Dermis blood vessel endothelial cell (primary cell): ENCODE measurements at regions not wholly inside any gene's neighbourhood (a gene's known extent, or its start where the extent isn't known, plus 50 kb on each side); places are given as distances from the start of the nearest gene placed in this dataset.

Source experiments
- DNase-seq: peaks from one replicate; pipeline ENCODE4 v3.0.0; 2010

DNA sequence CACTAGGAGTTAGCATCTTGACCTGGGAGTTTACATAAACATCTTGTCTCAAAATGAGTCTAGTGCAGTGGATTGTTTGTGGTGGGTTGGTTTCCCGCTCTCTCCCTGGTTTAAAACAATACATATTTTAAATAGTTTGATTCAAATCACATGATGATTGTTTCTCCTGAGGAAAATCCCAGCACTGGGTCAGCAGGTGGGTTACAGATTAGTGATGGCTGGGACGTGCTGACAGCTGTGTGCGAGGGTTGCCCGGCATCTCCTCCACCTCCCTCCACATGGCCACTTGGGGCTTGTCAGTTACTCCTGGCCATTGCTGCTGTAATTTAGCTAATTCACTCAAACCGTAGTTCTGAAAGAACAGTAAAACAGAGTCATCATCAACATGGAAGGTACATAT is 306.4 kb upstream of the CITED2 start:
- no peak for DNase-seq

DNA sequence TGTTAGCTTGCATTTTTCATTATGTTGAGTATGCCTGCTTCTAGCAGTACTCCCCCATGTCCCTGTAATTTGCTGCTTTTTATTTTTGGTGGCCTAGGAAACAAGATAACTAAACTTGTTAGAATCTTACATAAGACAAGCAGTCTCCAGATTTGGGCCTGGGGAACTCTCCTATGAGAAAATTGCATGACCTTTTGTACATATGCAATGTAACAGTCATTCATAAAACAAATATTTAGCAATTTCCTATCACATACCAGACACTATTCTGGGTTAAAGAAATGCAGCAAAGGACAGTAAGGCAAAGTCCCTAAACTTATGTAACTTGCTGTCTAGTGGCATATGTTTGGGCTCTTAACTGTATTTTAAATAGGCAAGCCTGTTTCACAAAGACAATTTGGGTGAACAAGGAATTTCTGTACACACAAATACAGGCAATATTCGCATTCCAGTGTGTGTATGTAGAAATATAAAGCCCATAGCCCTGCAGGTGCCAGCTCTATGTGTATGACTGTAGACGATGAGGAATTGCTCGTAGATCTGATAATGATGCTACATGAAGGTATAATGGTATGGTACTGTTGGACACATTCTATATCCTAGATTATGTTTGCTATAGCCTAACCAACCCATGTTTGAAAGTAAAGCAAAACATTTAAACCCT is 305.2 kb upstream of the CITED2 start:
- DNase-seq, result peak; percentile 25

DNA sequence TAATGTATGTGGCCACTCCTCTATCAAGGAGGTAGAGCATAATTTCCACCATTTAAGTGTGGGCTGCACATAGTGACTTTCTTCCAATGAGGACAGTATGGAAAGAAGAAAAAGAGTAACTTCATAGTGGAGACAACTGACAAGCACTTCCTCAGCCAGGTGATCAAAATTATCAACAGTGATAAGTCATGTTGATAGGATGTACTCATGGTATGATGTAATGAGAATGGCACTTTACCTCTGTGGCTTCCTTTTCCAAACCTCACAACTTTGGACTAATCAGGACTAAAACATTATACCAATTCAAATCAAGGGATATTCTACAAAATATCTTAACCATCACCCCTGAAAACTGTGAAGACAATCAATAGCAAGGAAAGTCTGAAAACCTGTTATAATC is 302.3 kb upstream of the CITED2 start:
- DNase-seq, result no peak

DNA sequence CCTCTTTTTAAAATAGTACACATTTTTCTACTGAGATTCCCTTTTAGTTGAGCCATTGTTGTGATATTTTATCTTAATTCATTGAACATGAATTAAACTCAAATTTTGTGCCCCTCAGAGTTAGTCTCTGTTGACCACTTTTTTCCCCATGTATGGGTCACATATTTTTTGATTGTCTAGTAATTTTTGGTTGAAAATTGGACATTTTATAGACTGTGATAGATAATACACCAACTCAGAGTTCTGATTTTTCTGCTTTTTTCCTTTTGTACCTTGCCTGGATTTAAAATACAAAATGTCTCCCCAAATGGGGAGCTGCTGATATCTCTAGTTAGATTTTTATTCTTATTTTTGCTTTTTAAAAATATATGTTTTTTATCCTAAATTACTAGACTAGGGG is 291.8 kb upstream of the CITED2 start:
- no peak for DNase-seq

DNA sequence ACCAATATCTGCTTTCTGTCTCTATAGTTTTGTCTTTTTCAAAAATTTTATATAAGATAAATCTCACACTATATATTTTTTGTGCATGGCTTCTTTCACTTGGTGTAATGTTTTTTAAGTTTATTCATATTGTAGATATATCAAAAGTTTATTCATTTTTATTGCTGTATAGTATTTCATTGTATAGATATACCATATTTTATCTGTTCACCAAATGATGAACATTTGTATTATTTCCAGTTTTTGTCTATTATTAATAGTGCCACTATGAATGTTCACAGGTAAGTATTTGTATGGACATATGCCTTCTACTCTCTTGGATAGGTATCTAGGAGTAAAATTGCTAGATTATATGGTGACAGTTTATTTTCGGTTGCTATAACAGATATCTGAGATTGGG is 289.5 kb upstream of the CITED2 start:
- no peak for DNase-seq

DNA sequence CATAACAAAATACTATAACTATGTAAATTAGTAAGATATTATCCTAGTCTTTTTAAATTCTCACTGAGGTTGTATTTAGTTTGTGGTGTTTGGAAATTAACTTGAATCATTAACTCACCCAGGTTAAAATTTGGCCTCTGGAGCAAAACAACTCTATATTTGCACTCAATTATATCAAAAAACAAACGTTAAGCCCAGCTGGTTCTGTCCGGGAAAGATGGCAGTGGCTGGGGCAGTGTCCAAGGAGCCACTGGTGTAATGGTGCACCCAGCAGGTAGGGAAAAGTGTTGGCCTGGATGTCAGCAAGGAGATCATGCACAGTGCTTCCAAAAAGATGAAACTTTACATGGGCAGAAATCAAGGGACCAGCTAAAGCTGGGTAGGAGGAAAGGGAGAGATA is 285.3 kb upstream of the CITED2 start:
- DNase-seq, result no peak

DNA sequence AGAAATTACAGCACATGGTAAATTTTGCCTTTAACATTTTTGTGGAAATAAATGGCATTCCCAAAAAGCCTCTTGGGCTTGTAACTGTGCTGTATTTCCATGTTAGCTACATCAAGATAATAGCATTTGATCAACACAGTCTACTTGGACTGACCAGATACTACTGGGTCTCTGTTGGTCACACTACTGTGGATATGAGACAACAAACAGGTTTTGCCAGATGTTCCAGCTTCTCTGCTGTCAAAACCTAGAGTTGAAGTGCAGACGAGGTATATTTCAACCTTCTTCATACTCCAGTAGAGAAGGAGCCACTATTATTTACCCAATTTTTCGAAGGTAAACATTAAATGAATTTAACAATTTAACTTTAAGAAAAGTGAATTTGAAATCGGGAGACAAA is 284.7 kb upstream of the CITED2 start:
- no peak for DNase-seq

DNA sequence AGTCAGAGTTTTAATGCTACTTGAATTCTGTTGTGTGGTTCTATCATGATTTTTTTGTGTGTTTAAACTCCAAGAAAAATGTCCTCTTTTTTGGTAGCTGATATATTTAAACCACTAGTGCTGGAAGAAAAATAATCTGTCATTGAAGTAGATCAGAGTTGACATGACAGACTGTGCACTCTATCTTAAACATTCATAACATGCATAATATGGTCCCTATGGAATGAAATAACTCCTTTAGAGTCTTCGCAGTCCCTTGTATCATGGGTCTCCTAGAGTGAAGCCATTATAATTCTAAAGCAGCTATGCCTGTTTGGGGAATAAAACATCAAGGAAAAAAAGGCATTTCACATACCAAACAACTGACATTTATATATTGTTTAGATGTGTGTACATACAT is 282.7 kb upstream of the CITED2 start:
- no peak for DNase-seq

DNA sequence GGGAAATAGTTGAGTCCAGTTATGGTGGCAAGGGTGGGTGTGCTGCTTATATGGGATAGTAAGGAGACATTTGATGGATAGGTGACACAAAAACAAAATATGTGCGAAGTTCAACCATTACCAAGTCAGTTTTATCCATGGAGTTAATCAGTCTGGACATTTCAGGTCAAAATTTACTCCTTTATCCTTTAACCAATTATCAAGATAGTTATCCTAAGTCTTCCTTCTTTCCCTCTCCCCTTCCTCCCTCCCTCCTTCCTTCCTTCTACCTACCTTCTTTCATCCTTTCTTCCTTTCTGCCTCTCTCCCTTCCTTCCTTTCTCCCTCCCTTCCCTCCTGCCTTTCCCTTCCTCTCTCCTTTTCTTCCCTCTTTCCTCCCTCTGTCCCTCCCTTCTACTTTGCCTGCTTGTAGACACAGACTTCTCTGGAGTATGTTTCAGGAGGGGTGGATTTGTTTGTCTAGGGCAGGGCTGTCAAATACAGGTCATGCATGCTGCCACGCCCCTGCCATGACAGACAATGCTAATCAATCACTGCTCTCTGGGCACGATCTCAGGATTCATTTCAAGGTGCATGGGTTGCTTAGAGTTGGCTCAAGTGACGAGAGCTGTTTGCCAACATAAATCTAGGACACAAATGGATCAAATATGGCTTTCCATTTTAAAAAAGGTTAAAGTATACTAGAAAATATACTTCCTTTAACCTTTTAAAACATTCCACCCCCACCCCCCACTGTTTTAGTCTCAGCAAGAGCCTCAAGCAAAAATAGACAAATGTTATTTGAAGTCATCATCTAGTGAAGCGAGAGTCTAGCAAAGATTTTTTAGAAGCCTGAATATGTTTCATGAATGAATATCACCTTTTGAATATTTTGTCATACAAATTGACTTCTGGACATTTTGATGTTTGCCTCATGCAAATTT is 281.6 kb upstream of the CITED2 start:
- no peak for DNase-seq

DNA sequence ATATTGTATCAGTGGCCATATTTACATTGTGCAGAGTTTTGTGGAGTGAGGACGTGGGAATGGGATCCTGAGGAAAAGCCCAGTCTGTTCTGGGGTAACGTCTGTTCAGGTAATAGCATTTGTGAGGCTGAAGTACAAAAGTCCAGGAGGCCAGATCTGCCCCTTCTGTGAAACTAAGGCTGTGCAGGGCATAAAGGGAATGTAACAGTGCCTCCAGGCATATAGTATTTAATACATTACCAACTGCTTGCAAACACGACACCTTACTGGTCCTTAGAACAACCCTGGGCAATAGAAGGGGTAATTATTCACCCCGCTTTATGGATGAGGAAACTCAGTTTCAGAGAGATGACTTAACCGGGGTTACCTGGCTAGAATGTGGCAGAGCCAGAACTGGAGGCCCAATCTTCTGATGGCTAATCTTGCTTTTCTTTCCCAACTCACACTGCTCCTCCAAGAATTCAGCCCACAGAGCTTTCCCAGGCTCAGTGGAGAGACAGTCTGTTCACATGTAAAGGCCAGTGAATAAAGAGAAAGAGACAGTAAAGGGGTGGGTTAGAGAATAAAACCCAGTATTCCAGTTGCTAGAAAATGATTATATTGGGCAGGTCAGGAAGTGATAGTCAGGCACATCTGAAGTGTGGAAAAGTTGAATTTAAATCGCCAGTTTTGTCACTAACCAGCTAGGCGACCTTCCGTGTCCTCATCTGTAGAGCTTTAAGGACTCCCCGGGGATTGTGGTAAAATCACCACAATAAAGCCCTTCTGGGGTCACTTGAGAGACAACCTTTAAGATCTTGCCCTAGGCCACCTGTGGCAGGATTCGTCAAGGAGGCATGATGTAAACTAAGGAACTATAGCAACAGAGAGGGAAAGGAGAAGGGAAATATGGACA is 280.7 kb upstream of the CITED2 start:
- no peak for DNase-seq

DNA sequence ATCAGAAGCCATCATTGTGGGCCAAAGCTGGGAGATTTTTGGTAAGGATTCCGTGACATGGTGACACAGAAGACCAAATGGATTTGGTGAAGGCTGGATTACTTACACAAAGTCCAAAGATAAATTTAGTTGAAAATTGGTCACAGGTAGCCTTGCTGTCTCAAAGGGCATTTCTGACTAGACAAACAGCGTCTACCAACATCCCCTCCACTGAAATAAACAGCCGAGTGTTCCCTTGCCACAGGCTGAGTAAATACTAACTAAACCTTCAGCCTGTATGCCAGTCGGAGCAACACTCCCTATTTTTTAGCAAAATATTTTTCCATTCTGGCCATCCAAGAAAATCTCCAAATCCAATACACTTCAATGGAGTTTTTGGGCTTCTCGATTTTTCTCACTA is 279.9 kb upstream of the CITED2 start:
- no peak for DNase-seq

DNA sequence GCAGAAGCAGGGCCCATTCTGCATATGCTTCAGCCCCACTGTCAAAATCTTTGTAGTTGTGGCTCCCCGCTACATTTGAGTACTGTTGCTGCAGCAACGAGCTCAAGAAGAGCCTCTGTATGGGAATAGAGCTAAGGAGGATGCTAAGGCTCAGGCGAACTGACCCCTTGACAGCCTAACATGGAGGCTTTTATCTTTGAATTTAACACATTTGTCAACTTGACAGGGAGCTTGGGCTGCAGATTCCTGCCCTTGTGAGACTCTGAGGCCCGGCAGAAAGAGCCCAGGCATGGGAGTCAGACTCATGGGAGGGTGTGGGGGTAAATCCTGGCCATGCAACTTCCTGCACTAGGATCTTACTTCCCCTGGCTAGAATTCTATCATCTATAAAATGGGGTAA is 278.7 kb upstream of the CITED2 start:
- DNase-seq, result no peak

DNA sequence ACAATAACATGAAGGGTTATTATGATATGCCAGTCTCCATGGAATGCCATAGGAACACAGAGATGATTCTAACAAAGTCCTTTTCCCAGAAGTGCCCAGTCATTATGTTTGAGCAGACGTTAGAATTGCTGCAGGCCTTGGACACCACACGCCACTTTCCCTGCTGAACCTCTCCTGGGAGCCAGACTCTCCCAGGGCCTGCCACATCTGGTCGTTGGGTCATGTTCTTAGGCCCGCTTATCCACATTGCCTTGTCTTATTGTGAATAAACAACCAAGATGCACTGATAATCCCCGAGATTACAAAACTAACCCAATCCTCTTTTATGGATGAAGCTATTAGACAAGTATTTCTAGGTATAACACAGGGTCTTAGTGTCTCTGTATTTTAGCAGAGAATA is 276.5 kb upstream of the CITED2 start:
- no peak for DNase-seq

DNA sequence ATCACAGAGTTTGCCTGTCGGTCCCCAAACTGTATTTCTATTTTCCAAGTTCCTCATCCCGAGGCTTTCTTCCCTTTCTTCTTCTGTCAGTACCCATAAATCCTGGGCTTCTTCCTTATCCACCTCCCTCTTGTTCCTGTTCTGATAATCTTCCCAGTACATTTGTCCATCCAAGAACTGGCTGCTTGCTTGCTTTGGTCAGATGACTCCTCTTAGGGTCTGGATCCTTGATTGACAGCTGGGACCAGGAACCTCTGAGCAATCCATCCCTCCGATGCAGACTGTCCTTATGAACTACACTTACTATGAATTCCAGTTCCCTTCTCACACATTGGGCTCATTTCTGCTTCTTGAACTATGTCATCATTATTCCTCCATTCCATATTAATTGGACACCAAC is 275.3 kb upstream of the CITED2 start:
- DNase-seq, result no peak

DNA sequence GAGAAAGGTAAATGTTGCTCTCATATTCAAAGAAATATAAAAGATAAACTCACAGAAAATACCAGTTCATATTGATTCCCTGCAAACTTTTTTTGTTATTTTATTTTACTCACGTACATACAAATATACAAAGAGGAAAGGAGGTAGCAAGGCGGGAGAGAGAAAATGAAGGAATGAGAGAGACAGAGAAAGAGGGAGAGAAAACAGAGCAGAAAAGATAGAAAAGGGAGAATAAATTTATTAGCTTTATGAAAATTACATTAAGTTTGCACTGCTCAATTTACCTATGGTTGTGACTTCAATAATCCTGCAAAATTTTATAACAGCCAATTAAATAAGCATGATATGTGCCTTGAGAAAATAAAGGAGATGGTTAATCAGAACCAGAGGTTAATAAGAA is 274.7 kb upstream of the CITED2 start:
- no peak for DNase-seq

DNA sequence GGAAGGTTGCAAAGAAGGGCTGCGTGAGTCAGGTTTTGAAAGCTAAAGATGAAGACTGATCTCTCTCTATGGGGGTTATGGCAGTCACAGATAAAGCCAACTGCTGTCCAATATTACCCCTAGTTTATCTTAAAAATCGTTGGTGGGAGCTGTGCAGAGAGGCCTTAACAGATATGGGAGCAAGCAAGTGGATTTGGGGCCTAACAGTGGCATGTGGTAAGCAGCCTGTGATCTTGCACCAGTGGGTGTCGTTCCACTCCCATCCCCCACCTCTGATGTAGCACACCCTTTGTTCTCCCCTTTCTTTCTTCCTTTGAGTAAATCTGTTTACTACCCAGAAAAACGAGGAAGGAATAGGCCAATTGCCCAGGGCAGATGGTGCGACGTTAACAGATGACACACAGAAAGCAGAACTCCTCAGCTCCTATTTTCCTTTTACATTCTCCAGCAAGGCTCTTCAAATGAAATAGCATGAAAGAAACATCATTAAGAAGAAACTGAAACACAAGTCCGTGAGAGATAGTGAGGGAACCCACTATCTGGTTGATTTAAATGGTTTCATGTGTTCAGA is 274.1 kb upstream of the CITED2 start:
- no peak for DNase-seq

DNA sequence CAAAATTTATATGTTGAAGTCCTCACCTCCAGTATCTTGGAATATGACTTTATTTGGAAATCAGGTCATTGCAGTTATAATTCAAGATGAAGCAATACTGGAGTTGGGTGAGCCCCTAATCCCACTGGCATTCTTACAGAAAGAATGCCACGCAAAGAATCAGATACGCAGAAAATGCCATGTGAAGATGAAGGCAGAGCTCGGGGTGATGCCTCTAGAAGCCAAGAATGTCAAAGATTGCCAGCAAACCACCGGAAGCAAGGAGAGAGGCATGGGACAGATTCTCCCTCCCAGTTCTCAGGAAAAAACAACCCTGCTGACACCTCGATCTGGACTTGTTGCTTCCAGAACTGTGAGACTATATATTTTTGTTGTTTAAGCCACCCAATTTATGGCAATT is 273.4 kb upstream of the CITED2 start:
- DNase-seq, result no peak

DNA sequence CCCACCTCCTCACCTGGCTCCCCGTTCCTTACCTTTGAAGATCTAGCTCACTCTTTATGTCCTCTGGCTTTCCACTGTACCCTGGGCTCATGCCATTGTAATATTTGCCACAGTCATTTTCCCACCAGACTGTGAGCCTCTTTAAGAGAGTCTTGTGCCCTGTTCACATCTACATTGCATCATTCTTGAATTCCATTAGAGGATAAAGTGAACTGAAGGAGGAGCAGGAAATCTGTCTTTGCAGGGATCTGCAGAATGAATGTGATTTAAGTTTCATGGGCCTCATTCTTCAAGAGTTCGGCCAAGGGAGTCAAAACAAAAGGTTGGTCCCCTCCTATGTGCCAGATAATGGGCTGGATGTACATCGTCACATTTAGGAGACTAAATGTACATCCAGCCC is 272.6 kb upstream of the CITED2 start:
- no peak for DNase-seq

DNA sequence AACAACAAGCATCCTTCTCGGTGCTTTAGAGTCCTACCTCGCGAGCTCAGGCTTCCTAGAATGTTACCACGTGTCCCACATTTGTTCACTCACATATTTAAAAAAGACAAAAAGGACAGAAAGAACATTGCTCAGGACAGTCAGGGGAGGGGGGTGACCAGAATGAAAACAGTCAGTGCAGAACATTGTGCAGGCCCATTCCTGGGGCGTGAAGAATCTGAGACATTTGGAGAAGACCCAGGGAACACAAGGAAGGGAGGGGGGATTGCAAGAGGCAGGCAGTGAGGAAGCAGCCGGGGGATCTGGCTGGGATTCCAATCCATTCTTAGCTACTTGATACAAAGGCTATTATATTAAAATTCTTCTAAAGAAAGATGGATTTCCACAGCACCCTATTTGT is 270.4 kb upstream of the CITED2 start:
- no peak for DNase-seq

DNA sequence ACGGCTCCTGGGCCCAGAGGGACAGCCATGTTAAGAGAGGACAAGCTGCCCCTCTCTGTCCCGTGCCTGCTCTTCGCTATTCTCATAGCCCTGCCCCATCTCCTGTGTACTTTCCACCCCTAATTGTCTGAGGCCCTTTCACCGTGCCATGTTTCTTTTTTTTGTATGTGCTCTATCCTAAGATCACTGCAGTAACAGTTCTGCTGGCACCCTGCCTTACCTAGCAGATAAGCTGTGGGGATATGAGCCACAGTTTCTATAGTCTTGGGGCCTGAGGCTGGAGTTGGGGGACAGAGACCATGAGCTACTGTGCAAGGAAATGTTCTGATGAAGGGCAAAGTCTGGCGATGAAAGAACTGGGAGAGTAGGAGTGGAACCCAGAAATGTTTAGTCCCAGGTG is 269.5 kb upstream of the CITED2 start:
- no peak for DNase-seq

DNA sequence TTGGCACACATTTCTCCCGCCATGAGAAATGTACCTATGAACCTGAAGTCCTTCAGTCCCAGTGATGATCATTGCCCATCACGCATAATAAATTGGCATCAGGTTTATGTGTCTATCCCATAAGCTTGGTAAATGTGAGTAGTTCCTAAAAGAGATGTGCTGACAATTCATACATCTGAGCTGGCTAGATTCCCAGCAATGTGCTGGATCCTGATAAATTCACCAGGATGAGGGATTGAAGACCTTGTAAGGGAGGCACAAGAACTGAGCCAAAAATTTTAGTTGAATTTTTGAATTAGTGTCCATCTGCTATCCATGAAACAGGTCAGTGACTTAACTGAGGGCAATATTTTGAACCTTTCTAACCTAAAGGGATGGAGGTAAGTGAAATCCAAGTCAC is 267.9 kb upstream of the CITED2 start:
- DNase-seq, result no peak

DNA sequence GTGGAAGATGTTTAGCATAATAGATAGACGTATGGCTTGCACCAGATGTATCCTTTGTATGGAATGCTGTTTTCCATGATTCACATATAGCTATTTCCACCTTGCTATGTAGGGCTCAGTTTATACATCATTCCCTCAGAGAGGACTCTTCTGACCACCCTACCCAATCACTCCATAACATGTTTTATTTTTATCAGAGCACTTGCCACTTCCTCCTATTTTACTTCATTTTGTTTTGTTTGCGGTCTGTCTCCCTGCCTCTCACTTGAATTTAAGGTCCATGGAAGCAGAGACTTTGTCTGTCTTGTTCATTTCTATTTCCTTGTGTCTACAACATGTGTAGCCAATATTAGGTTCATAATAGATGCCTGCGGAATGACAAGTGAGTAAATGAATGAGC is 266.9 kb upstream of the CITED2 start:
- no peak for DNase-seq

DNA sequence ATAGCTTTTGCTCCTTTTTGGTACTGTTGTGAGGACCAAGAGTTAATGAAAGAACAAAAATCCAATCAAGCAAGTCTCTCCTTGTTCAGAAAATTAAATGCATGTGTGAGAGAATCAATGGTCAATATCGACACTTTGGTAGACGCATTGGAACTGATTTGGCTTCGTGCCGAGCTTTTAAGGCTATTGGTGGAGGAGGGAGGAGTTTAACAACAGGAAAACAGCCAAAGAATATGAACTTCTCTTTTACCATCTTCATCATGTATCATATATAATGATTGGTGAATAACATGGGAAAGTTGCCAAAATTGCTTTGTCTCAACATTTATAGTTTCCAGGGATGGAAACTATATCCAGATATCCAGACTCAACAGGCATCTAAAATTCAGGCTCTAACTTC is 266.5 kb upstream of the CITED2 start:
- DNase-seq, result no peak
